ENCODE measurements at regions not wholly inside any gene's neighbourhood (a gene's known extent, or its start where the extent isn't known, plus 50 kb on each side); places are given as distances from the start of the nearest gene placed in this dataset.

GRCh38 chr21:29403922-29404538, 105.3 kb downstream of the BACH1 start:
- peak in 1 of 4 experiments; percentile 28 for DNase-seq (ENCODE audit: extremely low read depth in 1 of 4, low spot score in 3 of 4)
- ChIA-PET POLR2A (no interaction called here), CTCF (ENCODE audit: low intra/inter-chr PET ratio) (no interaction called here)
- WGBS (ENCODE audit: insufficient coverage, low coverage, missing lambda C conversion rate), result 55% methylated on average over 4 of the region's 4 CpGs
- Histone ChIP-seq H3K36me3 (ENCODE audit: control insufficient read depth, insufficient read depth, low read length) (no peaks in the 10 kb centered on the region), H2AFZ (ENCODE audit: low read depth, low read length) (no peak overlapping the region), H3K79me2 (ENCODE audit: control insufficient read depth, insufficient read depth, low read length) (no peaks in the 10 kb centered on the region), H3K4me1 (replicated peaks in 1 of 2; ENCODE audit: control insufficient read depth in 2 of 2, insufficient read depth in 2 of 2, low read length in 2 of 2) (peaks cover 3 to 5% of the 10 kb centered on the region in 2 experiments; a peak in 4 of 5 replicates), H3K9ac (ENCODE audit: insufficient read depth in 1 of 2, low read depth in 2 of 2, low read length in 2 of 2) (no peak overlapping the region), H3K27me3 (ENCODE audit: control insufficient read depth in 2 of 2, insufficient read depth in 2 of 2, low read length in 2 of 2) (no peaks in the 10 kb centered on the region), H3K4me2 (ENCODE audit: insufficient read depth, low read length) (no peak overlapping the region), H3K9me3 (replicated peaks; ENCODE audit: control insufficient read depth, insufficient read depth, low read depth, low read length) (no peaks in the 10 kb centered on the region), H4K20me1 (replicated peaks; ENCODE audit: control insufficient read depth, insufficient read depth, low read length) (no peaks in the 10 kb centered on the region), H3K27ac (ENCODE audit: extremely low read depth, low read depth, low read length) (no peak overlapping the region), H3K4me3 (no peak overlapping the region), H3K9me1 (ENCODE audit: control insufficient read depth, insufficient read depth, low read length) (no peaks in the 10 kb centered on the region)
- in situ Hi-C loops (cut with MboI) (no loop called here), intact Hi-C loops (cut with micrococcal nuclease) (no loop called here)
- BruUV-seq (replicated peaks), result no TSS peak
- FAIRE-seq, result peak; percentile 49
- ATAC-seq, result peak; percentile 93
- TF ChIP-seq, protein P1, sequence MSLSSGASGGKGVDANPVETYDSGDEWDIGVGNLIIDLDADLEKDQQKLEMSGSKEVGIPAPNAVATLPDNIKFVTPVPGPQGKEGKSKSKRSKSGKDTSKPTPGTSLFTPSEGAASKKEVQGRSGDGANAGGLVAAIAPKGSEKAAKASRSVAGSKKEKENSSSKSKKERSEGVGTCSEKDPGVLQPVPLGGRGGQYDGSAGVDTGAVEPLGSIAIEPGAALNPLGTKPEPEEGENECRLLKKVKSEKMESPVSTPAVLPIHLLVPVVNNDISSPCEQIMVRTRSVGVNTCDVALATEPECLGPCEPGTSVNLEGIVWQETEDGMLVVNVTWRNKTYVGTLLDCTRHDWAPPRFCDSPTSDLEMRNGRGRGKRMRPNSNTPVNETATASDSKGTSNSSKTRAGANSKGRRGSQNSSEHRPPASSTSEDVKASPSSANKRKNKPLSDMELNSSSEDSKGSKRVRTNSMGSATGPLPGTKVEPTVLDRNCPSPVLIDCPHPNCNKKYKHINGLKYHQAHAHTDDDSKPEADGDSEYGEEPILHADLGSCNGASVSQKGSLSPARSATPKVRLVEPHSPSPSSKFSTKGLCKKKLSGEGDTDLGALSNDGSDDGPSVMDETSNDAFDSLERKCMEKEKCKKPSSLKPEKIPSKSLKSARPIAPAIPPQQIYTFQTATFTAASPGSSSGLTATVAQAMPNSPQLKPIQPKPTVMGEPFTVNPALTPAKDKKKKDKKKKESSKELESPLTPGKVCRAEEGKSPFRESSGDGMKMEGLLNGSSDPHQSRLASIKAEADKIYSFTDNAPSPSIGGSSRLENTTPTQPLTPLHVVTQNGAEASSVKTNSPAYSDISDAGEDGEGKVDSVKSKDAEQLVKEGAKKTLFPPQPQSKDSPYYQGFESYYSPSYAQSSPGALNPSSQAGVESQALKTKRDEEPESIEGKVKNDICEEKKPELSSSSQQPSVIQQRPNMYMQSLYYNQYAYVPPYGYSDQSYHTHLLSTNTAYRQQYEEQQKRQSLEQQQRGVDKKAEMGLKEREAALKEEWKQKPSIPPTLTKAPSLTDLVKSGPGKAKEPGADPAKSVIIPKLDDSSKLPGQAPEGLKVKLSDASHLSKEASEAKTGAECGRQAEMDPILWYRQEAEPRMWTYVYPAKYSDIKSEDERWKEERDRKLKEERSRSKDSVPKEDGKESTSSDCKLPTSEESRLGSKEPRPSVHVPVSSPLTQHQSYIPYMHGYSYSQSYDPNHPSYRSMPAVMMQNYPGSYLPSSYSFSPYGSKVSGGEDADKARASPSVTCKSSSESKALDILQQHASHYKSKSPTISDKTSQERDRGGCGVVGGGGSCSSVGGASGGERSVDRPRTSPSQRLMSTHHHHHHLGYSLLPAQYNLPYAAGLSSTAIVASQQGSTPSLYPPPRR (CRISPR knock-in tag; IDR thresholded peaks at IDR 0.05; ENCODE audit: borderline replicate concordance), result no peak
- TF ChIP-seq WHSC1 (IDR thresholded peaks at IDR 0.05; ENCODE audit: low read length) (no peak), CEBPG (CRISPR knock-in tag; IDR thresholded peaks at IDR 0.05) (0 out of 2 replicates have a peak, but pooled peaks have one; percentile 42), CEBPG (tag; conservative IDR thresholded peaks at IDR 0.05 in 1 of 2, IDR thresholded peaks at IDR 0.05 in 1 of 2) (no peak), HEY1 (CRISPR knock-in tag; IDR thresholded peaks at IDR 0.05; ENCODE audit: borderline replicate concordance) (no peak), ZC3H8 (IDR thresholded peaks at IDR 0.05) (no peak), BHLHE40 (IDR thresholded peaks at IDR 0.05; ENCODE audit: low read length) (no peak), XRCC3 (IDR thresholded peaks at IDR 0.05) (no peak), CHCHD3 (CRISPR knock-in tag; IDR thresholded peaks at IDR 0.05) (no peak), ZNF212 (CRISPR knock-in tag; IDR thresholded peaks at IDR 0.05) (no peak), RAD51 (IDR thresholded peaks at IDR 0.05; ENCODE audit: borderline replicate concordance, low read depth) (peak; percentile 53; the same call in 1 of the 2 replicates), KLF13 (tag; IDR thresholded peaks at IDR 0.05; ENCODE audit: borderline replicate concordance, low read depth) (no peak), ESRRA (IDR thresholded peaks at IDR 0.05; ENCODE audit: borderline replicate concordance, low read depth) (peak; percentile 53; the same call in 1 of the 2 replicates), CREBBP (IDR thresholded peaks at IDR 0.05; ENCODE audit: low read depth, low read length) (no peak), FUS (optimal IDR thresholded peaks at IDR 0.05; ENCODE audit: low read depth, low read length) (no peak), FIP1L1 (IDR thresholded peaks at IDR 0.05; ENCODE audit: low read depth, low read length, poor library complexity, severe bottlenecking) (no peak), CEBPB (tag; IDR thresholded peaks at IDR 0.05) (peak; percentile 97)
- TF ChIP-seq, protein P2, sequence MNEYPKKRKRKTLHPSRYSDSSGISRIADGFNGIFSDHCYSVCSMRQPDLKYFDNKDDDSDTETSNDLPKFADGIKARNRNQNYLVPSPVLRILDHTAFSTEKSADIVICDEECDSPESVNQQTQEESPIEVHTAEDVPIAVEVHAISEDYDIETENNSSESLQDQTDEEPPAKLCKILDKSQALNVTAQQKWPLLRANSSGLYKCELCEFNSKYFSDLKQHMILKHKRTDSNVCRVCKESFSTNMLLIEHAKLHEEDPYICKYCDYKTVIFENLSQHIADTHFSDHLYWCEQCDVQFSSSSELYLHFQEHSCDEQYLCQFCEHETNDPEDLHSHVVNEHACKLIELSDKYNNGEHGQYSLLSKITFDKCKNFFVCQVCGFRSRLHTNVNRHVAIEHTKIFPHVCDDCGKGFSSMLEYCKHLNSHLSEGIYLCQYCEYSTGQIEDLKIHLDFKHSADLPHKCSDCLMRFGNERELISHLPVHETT (CRISPR knock-in tag; conservative IDR thresholded peaks at IDR 0.05 in 1 of 2, IDR thresholded peaks at IDR 0.05 in 1 of 2), result no peak
